Body of pancreas (tissue), 4 donors: ENCODE measurements at regions not wholly inside any gene's neighbourhood (a gene's known extent, or its start where the extent isn't known, plus 50 kb on each side); places are given as distances from the start of the nearest gene placed in this dataset.

Experiments
- ATAC-seq: fragments of 150-250 bp; one replicate; pipeline ENCODE4 v1.9.1; 2016
- DNase-seq, 4 donors: peaks; one replicate each; pipeline ENCODE4 v3.0.0-alpha.2; 2019
- H3K27ac ChIP-seq, 4 donors: fragments of 200-600 bp; sonication (generic); 1 replicate in 3 of 4; 2 replicates in 1 of 4; pipeline versions ENCODE4 v1.5.1 to v1.6.1; 2016 to 2019; ENCODE audit warnings: mild to moderate bottlenecking in 1 of 4, mixed read lengths in 1 of 4, moderate library complexity in 1 of 4
- H3K27me3 ChIP-seq, 2 donors: fragments of 200-600 bp; sonication (generic); one replicate each; pipeline ENCODE4 v1.6.0; 2016; ENCODE audit warnings: mild to moderate bottlenecking in 1 of 2
- H3K36me3 ChIP-seq, 2 donors: fragments of 200-600 bp; sonication (generic); replicated peaks in 1 of 2; 2 replicates each; pipeline ENCODE4 v1.5.1; 2016; ENCODE audit warnings: low read depth in 2 of 2; ENCODE audit not compliant: insufficient read depth in 1 of 2
- H3K4me1 ChIP-seq: fragments of 200-600 bp; sonication (generic); one replicate; pipeline ENCODE4 v1.6.0; 2016
- H3K4me3 ChIP-seq, 2 donors: fragments of 200-600 bp; sonication (generic); 1 replicate in 1 of 2; 2 replicates in 1 of 2; pipeline ENCODE4 v1.5.1; 2016 to 2019
- H3K9me3 ChIP-seq, 3 donors: fragments of 200-600 bp; sonication (generic); 1 replicate in 2 of 3; 2 replicates in 1 of 3; pipeline ENCODE4 v1.5.1; 2016
- CTCF ChIP-seq, 7 experiments: fragments of 450-650 bp in 4 of 7; fragments of 200-600 bp in 3 of 7; sonication (generic) in 3 of 7; IDR thresholded peaks; one replicate each; pipeline ENCODE4 v1.5.1; 2016 to 2019; ENCODE audit warnings: antibody characterized with exemption in 7 of 7
- POLR2A ChIP-seq, 3 donors: fragments of 450-650 bp; IDR thresholded peaks; one replicate each; pipeline ENCODE4 v1.6.1; 2016; ENCODE audit warnings: antibody characterized with exemption in 3 of 3, mild to moderate bottlenecking in 2 of 3
- WGBS, 2 donors: methylation state at CpG; one replicate each; pipeline ENCODE4 v1.1.5; 2017; 5-methylcytosine and 5-hydroxymethylcytosine counted together
- intact Hi-C: fragments of 100-400 bp; cut with DNase I; formaldehyde crosslinking; loops from one replicate; pipeline ENCODE4 v1.15.1; 2023

- Histone ChIP-seq H3K4me1 (no peaks in the 10 kb centered on the region), H3K9me3 (no peaks in the 10 kb centered on the region), H3K27ac (no peak overlapping the region), H3K27me3 (no peaks in the 10 kb centered on the region), H3K36me3 (no peaks in the 10 kb centered on the region), H3K4me3 (no peak overlapping the region)
- no peak for DNase-seq
- TF ChIP-seq POLR2A (IDR thresholded peaks at IDR 0.05) (no peak), CTCF (IDR thresholded peaks at IDR 0.05) (no peak)
- intact Hi-C loops = no loop called here
- no peak for ATAC-seq
- 72 to 86% methylated on average over 2 of the region's 2 CpGs for whole genome bisulfite sequencing, 2 donors
These were observed 215.8 kb downstream of the TMX3 start for GRCh38 chr18:68499141-68499540.

- H3K4me3 ChIP-seq = no peak overlapping the region
- no peaks in the 10 kb centered on the region for H3K27me3 ChIP-seq
- WGBS, 2 donors = 94% methylated on average over 1 of the region's 1 CpG
- ATAC-seq (no peak), DNase-seq (no peak)
- no peaks in the 10 kb centered on the region for H3K4me1 ChIP-seq
- intact Hi-C loops = no loop called here
- no peaks in the 10 kb centered on the region for H3K9me3 ChIP-seq
- no peak overlapping the region for H3K27ac ChIP-seq
- TF ChIP-seq CTCF (IDR thresholded peaks at IDR 0.05) (no peak), POLR2A (IDR thresholded peaks at IDR 0.05) (no peak)
- H3K36me3 ChIP-seq = no peaks in the 10 kb centered on the region
These were observed 216.3 kb downstream of the TMX3 start for GRCh38 chr18:68498636-68499035.

GRCh38 chr18:68498185-68498584 is 216.7 kb downstream of the TMX3 start:
- ATAC-seq (no peak), DNase-seq (no peak)
- intact Hi-C loops = no loop called here
- Histone ChIP-seq H3K27ac (no peak overlapping the region), H3K36me3 (no peaks in the 10 kb centered on the region), H3K27me3 (no peaks in the 10 kb centered on the region), H3K9me3 (no peaks in the 10 kb centered on the region), H3K4me3 (no peak overlapping the region), H3K4me1 (no peaks in the 10 kb centered on the region)
- 74 to 75% methylated on average over 1 of the region's 1 CpG for WGBS, 2 donors
- TF ChIP-seq POLR2A (IDR thresholded peaks at IDR 0.05) (no peak), CTCF (IDR thresholded peaks at IDR 0.05) (no peak)

GRCh38 chr18:68494802-68495581 is 219.9 kb downstream of the TMX3 start:
- H3K4me1 ChIP-seq = no peaks in the 10 kb centered on the region
- no peak overlapping the region for H3K27ac ChIP-seq
- DNase-seq = no peak
- WGBS, 2 donors = 48% methylated on average over 3 of the region's 3 CpGs
- peak; percentile 62 for ATAC-seq
- intact Hi-C loops = no loop called here
- no peak overlapping the region for H3K4me3 ChIP-seq
- TF ChIP-seq POLR2A (IDR thresholded peaks at IDR 0.05) (no peak), CTCF (IDR thresholded peaks at IDR 0.05) (no peak)
- no peaks in the 10 kb centered on the region for H3K27me3 ChIP-seq
- no peaks in the 10 kb centered on the region for H3K36me3 ChIP-seq
- H3K9me3 ChIP-seq = no peaks in the 10 kb centered on the region
